ENCODE measurements at regions not wholly inside any gene's neighbourhood (a gene's known extent, or its start where the extent isn't known, plus 50 kb on each side); places are given as distances from the start of the nearest gene placed in this dataset.
"Not testable (repeated sequence)": the region's sequence is repeated elsewhere in the genome, so short reads cannot be mapped to it uniquely, and the experiment has no call there.

- no peak overlapping the region for H3K27ac Mint-ChIP-seq
- no peak overlapping the region for H3K4me3 Mint-ChIP-seq
- no peaks in the 10 kb centered on the region for H3K4me1 Mint-ChIP-seq
- ATAC-seq (peak; percentile 43), DNase-seq (no peak)
- no peaks in the 10 kb centered on the region for H3K27me3 Mint-ChIP-seq
- H3K9me3 Mint-ChIP-seq, result peaks cover 5 to 24% of the 10 kb centered on the region in 2 donors
These were observed 1086.4 kb upstream of the PCDH10 start for GRCh38 chr4:132062611-132063239.

- Mint-ChIP-seq H3K27ac (no peak overlapping the region), H3K9me3 (peaks cover 5 to 20% of the 10 kb centered on the region in 2 donors), H3K4me3 (no peak overlapping the region), H3K27me3 (no peaks in the 10 kb centered on the region), H3K4me1 (no peaks in the 10 kb centered on the region)
- ATAC-seq, result no peak
- no peak for DNase-seq
These were observed 1085.3 kb upstream of the PCDH10 start for GRCh38 chr4:132063829-132064228.

- Mint-ChIP-seq H3K4me1 (no peaks in the 10 kb centered on the region), H3K4me3 (no peak overlapping the region), H3K27me3 (no peaks in the 10 kb centered on the region), H3K9me3 (peaks cover 5 to 15% of the 10 kb centered on the region in 2 donors), H3K27ac (no peak overlapping the region)
- DNase-seq, result no peak
- no peak for ATAC-seq
These were observed 1083.1 kb upstream of the PCDH10 start for GRCh38 chr4:132065940-132066495.

- H3K4me1 Mint-ChIP-seq, result no peaks in the 10 kb centered on the region
- ATAC-seq (no peak), DNase-seq (no peak)
- H3K27ac Mint-ChIP-seq, result no peak overlapping the region
- no peaks in the 10 kb centered on the region for H3K9me3 Mint-ChIP-seq
- H3K27me3 Mint-ChIP-seq, result no peaks in the 10 kb centered on the region
- no peak overlapping the region for H3K4me3 Mint-ChIP-seq
These were observed 1077.3 kb upstream of the PCDH10 start for GRCh38 chr4:132071815-132072214.

- Mint-ChIP-seq H3K4me1 (no peaks in the 10 kb centered on the region), H3K27ac (no peak overlapping the region), H3K4me3 (no peak overlapping the region), H3K27me3 (no peaks in the 10 kb centered on the region), H3K9me3 (peaks cover 0 to 6% of the 10 kb centered on the region in 2 donors)
- DNase-seq, result no peak
- ATAC-seq, result no peak
These were observed 1072.3 kb upstream of the PCDH10 start for GRCh38 chr4:132076829-132077228.

GRCh38 chr4:132085105-132085504 lies 1064.0 kb upstream of the PCDH10 start:
- no peak for DNase-seq
- no peaks in the 10 kb centered on the region for H3K27me3 Mint-ChIP-seq
- H3K4me1 Mint-ChIP-seq, result no peaks in the 10 kb centered on the region
- H3K9me3 Mint-ChIP-seq, result peaks cover 6 to 8% of the 10 kb centered on the region in 2 donors
- no peak for ATAC-seq
- no peak overlapping the region for H3K27ac Mint-ChIP-seq
- H3K4me3 Mint-ChIP-seq, result no peak overlapping the region

- H3K9me3 Mint-ChIP-seq, result peaks cover 0 to 9% of the 10 kb centered on the region in 2 donors
- no peak for DNase-seq
These were observed 1055.1 kb upstream of the PCDH10 start for GRCh38 chr4:132094017-132094416.

GRCh38 chr4:132097041-132097440 lies 1052.1 kb upstream of the PCDH10 start:
- Mint-ChIP-seq H3K4me1 (no peaks in the 10 kb centered on the region), H3K27ac (no peak overlapping the region), H3K4me3 (no peak overlapping the region), H3K9me3 (peaks cover 0 to 9% of the 10 kb centered on the region in 2 donors), H3K27me3 (no peaks in the 10 kb centered on the region)
- DNase-seq, result no peak
- ATAC-seq, result no peak

More at GRCh38 chr4:132094017-132094416, 1055.1 kb upstream of the PCDH10 start:
- no peaks in the 10 kb centered on the region for H3K27me3 Mint-ChIP-seq
- no peak overlapping the region for H3K4me3 Mint-ChIP-seq
- no peaks in the 10 kb centered on the region for H3K4me1 Mint-ChIP-seq
- no peak for ATAC-seq
- H3K27ac Mint-ChIP-seq, result no peak overlapping the region

- Mint-ChIP-seq H3K27me3 (no peaks in the 10 kb centered on the region), H3K27ac (no peak overlapping the region), H3K4me1 (no peaks in the 10 kb centered on the region), H3K9me3 (peaks cover 0 to 7% of the 10 kb centered on the region in 2 donors), H3K4me3 (no peak overlapping the region)
- DNase-seq, result no peak
- no peak for ATAC-seq
These were observed 1047.6 kb upstream of the PCDH10 start for GRCh38 chr4:132101526-132101925.

GRCh38 chr4:132108784-132109183 lies 1040.3 kb upstream of the PCDH10 start:
- ATAC-seq (no peak), DNase-seq (no peak)
- Mint-ChIP-seq H3K4me1 (no peaks in the 10 kb centered on the region), H3K9me3 (peaks cover 0 to 22% of the 10 kb centered on the region in 2 donors), H3K4me3 (no peak overlapping the region), H3K27ac (no peak overlapping the region), H3K27me3 (no peaks in the 10 kb centered on the region)

- peaks cover 5 to 24% of the 10 kb centered on the region in 2 donors for H3K9me3 Mint-ChIP-seq
- ATAC-seq (no peak), DNase-seq (no peak)
- no peaks in the 10 kb centered on the region for H3K4me1 Mint-ChIP-seq
- peak overlapping the region in 1 of 2 donors; percentile 54 for H3K27ac Mint-ChIP-seq
- no peaks in the 10 kb centered on the region for H3K27me3 Mint-ChIP-seq
- no peak overlapping the region for H3K4me3 Mint-ChIP-seq
These were observed 1034.2 kb upstream of the PCDH10 start for GRCh38 chr4:132114885-132115284.

- peaks cover 9 to 13% of the 10 kb centered on the region in 2 donors for H3K9me3 Mint-ChIP-seq
- DNase-seq, H3K27me3 Mint-ChIP-seq, H3K4me3 Mint-ChIP-seq, H3K27ac Mint-ChIP-seq, H3K4me1 Mint-ChIP-seq, ATAC-seq: not testable (repeated sequence)
These were observed 1026.4 kb upstream of the PCDH10 start for GRCh38 chr4:132122741-132123140.

GRCh38 chr4:132123870-132124623 lies 1025.0 kb upstream of the PCDH10 start:
- Mint-ChIP-seq H3K4me1 (no peaks in the 10 kb centered on the region), H3K4me3 (no peak overlapping the region), H3K9me3 (peaks cover under 1 to 9% of the 10 kb centered on the region in 2 donors), H3K27me3 (no peaks in the 10 kb centered on the region), H3K27ac (peak overlapping the region in 1 of 2 donors; percentile 66)
- DNase-seq (peak in 1 of 2 donors; percentile 12), ATAC-seq (peak; percentile 53)

GRCh38 chr4:132124624-132124974 lies 1024.5 kb upstream of the PCDH10 start:
- peaks cover 0 to 9% of the 10 kb centered on the region in 2 donors for H3K9me3 Mint-ChIP-seq
- H3K4me1 Mint-ChIP-seq, result no peaks in the 10 kb centered on the region
- H3K4me3 Mint-ChIP-seq, result no peak overlapping the region
- no peak overlapping the region for H3K27ac Mint-ChIP-seq
- no peaks in the 10 kb centered on the region for H3K27me3 Mint-ChIP-seq
- ATAC-seq (no peak), DNase-seq (no peak)

- no peaks in the 10 kb centered on the region for H3K27me3 Mint-ChIP-seq
- peaks cover 0 to 9% of the 10 kb centered on the region in 2 donors for H3K9me3 Mint-ChIP-seq
- no peak overlapping the region for H3K4me3 Mint-ChIP-seq
- H3K4me1 Mint-ChIP-seq, result no peaks in the 10 kb centered on the region
- DNase-seq (no peak), ATAC-seq (no peak)
- no peak overlapping the region for H3K27ac Mint-ChIP-seq
These were observed 1024.0 kb upstream of the PCDH10 start for GRCh38 chr4:132125131-132125530.

GRCh38 chr4:132132433-132132832 lies 1016.7 kb upstream of the PCDH10 start:
- ATAC-seq, result no peak
- Mint-ChIP-seq H3K9me3 (peaks cover 4 to 12% of the 10 kb centered on the region in 2 donors), H3K27me3 (no peaks in the 10 kb centered on the region), H3K27ac (no peak overlapping the region), H3K4me1 (no peaks in the 10 kb centered on the region), H3K4me3 (no peak overlapping the region)
- DNase-seq, result no peak
